Keratinocyte (primary cell): ENCODE measurements at regions not wholly inside any gene's neighbourhood (a gene's known extent, or its start where the extent isn't known, plus 50 kb on each side); places are given as distances from the start of the nearest gene placed in this dataset.

ENCODE experiments used
- DNase-seq: peaks from one replicate; pipeline ENCODE4 v3.0.0-alpha.2; 2011; ENCODE audit warnings: low read depth, missing footprints, low spot score
- FAIRE-seq: peaks from 2 replicates; lab custom pipeline; 2011; peaks lifted over from hg19 to GRCh38; lab: Jason Lieb, UNC
- H2AFZ ChIP-seq: 2 replicates; pipeline ENCODE4 v1.6.0; 2012; ENCODE audit warnings: low read length, control low read depth, inconsistent platforms; ENCODE audit not compliant: control insufficient read depth
- H3K27ac ChIP-seq: 2 replicates; pipeline ENCODE4 v1.5.1; 2011; ENCODE audit warnings: low read length; ENCODE audit not compliant: control insufficient read depth, insufficient read depth
- H3K27me3 ChIP-seq: 3 replicates; pipeline ENCODE4 v1.6.0; 2011; ENCODE audit warnings: low read length; ENCODE audit not compliant: control insufficient read depth, insufficient read depth; ENCODE audit errors: extremely low read depth
- H3K36me3 ChIP-seq, 2 experiments: 2 replicates in 1 of 2; 3 replicates in 1 of 2; pipeline ENCODE4 v1.5.1; 2011; ENCODE audit warnings: low read length in 2 of 2, mild to moderate bottlenecking in 1 of 2; ENCODE audit not compliant: control insufficient read depth in 2 of 2, insufficient read depth in 2 of 2; ENCODE audit errors: extremely low read depth in 1 of 2
- H3K4me1 ChIP-seq: 3 replicates; pipeline ENCODE4 v1.5.1; 2011; ENCODE audit warnings: low read length; ENCODE audit not compliant: control insufficient read depth, insufficient read depth; ENCODE audit errors: extremely low read depth
- H3K4me2 ChIP-seq: 3 replicates; pipeline ENCODE4 v1.6.0; 2011; ENCODE audit warnings: low read depth, low read length; ENCODE audit not compliant: control insufficient read depth, insufficient read depth; ENCODE audit errors: extremely low read depth
- H3K4me3 ChIP-seq, 3 experiments: fragments of 200-600 bp in 1 of 3; sonication (generic) in 1 of 3; 2 replicates in 2 of 3; 3 replicates in 1 of 3; pipeline ENCODE4 v1.5.1; 2011 to 2016; ENCODE audit warnings: low read length in 3 of 3, mild to moderate bottlenecking in 3 of 3, control low read depth in 2 of 3, inconsistent platforms in 1 of 3, low read depth in 1 of 3, mixed read lengths in 1 of 3, mixed run types in 1 of 3, moderate library complexity in 1 of 3; ENCODE audit not compliant: control insufficient read depth in 2 of 3, insufficient read depth in 2 of 3; ENCODE audit errors: extremely low read depth in 1 of 3
- H3K79me2 ChIP-seq: 2 replicates; pipeline ENCODE4 v1.6.0; 2012; ENCODE audit warnings: low read length; ENCODE audit not compliant: control insufficient read depth, insufficient read depth
- H3K9ac ChIP-seq: 3 replicates; pipeline ENCODE4 v1.6.0; 2011; ENCODE audit warnings: low read length; ENCODE audit not compliant: control insufficient read depth, insufficient read depth; ENCODE audit errors: extremely low read depth
- H3K9me1 ChIP-seq: 3 replicates; pipeline ENCODE4 v1.6.0; 2011; ENCODE audit warnings: low read length; ENCODE audit not compliant: control insufficient read depth, insufficient read depth; ENCODE audit errors: extremely low read depth
- H3K9me3 ChIP-seq: 2 replicates; pipeline ENCODE4 v1.5.1; 2012; ENCODE audit warnings: low read depth, low read length; ENCODE audit not compliant: control insufficient read depth
- H4K20me1 ChIP-seq: 3 replicates; pipeline ENCODE4 v1.6.0; 2011; ENCODE audit warnings: low read length; ENCODE audit not compliant: control insufficient read depth, insufficient read depth; ENCODE audit errors: extremely low read depth
- CTCF ChIP-seq, 3 experiments: IDR thresholded peaks in 1 of 3; conservative IDR thresholded peaks in 1 of 3; optimal IDR thresholded peaks in 1 of 3; 2 replicates in 2 of 3; 3 replicates in 1 of 3; pipeline versions ENCODE3 to v1.5.1; 2011; ENCODE audit warnings: low read length in 3 of 3, mild to moderate bottlenecking in 3 of 3, moderate library complexity in 2 of 3, control low read depth in 1 of 3, inconsistent platforms in 1 of 3; ENCODE audit not compliant: insufficient read depth in 2 of 3; ENCODE audit errors: extremely low read depth in 1 of 3
- EZH2 ChIP-seq: IDR thresholded peaks from one replicate; pipeline ENCODE4 v1.6.1; 2012; ENCODE audit warnings: inconsistent platforms, mild to moderate bottlenecking, low read length, moderate library complexity
- dilution Hi-C: fragments of 300-500 bp; cut with MboI; formaldehyde crosslinking; loops from one replicate; pipeline ENCODE4 v1.7.0; 2020; ENCODE audit warnings: low sequenced_read_pairs; ENCODE audit not compliant: extremely low pct_ligation_motif_present

GRCh38 chr3:110332629-110333028, 739.0 kb upstream of the NECTIN3 start:
- H3K9me3 ChIP-seq, result no peaks in the 10 kb centered on the region
- TF ChIP-seq EZH2 (no peak), CTCF (optimal IDR thresholded peaks at IDR 0.05 in 1 of 3, IDR thresholded peaks at IDR 0.05 in 1 of 3, conservative IDR thresholded peaks at IDR 0.05 in 1 of 3; ENCODE audit: extremely low read depth in 1 of 3, insufficient read depth in 2 of 3, low read length in 3 of 3) (no peak)
- no peaks in the 10 kb centered on the region for H3K9me1 ChIP-seq
- H3K36me3 ChIP-seq, result no peaks in the 10 kb centered on the region
- H4K20me1 ChIP-seq, result no peaks in the 10 kb centered on the region
- dilution Hi-C loops, result no loop called here
- no peak overlapping the region for H3K9ac ChIP-seq
- FAIRE-seq, result no peak
- no peak overlapping the region for H2AFZ ChIP-seq
- no peak overlapping the region for H3K4me3 ChIP-seq
- H3K79me2 ChIP-seq, result no peaks in the 10 kb centered on the region
- H3K27me3 ChIP-seq, result no peaks in the 10 kb centered on the region
- no peak overlapping the region for H3K27ac ChIP-seq
- DNase-seq, result no peak
- H3K4me2 ChIP-seq, result no peak overlapping the region
- no peaks in the 10 kb centered on the region for H3K4me1 ChIP-seq

- Histone ChIP-seq H3K9me3 (no peaks in the 10 kb centered on the region), H3K4me1 (no peaks in the 10 kb centered on the region), H2AFZ (no peak overlapping the region), H3K9me1 (no peaks in the 10 kb centered on the region), H3K4me3 (no peak overlapping the region), H3K36me3 (no peaks in the 10 kb centered on the region), H3K4me2 (no peak overlapping the region), H3K27ac (no peak overlapping the region), H3K79me2 (no peaks in the 10 kb centered on the region), H3K27me3 (no peaks in the 10 kb centered on the region), H4K20me1 (no peaks in the 10 kb centered on the region), H3K9ac (no peak overlapping the region)
- FAIRE-seq (no peak), DNase-seq (no peak)
- dilution Hi-C loops, result no loop called here
- TF ChIP-seq EZH2 (no peak), CTCF (optimal IDR thresholded peaks at IDR 0.05 in 1 of 3, IDR thresholded peaks at IDR 0.05 in 1 of 3, conservative IDR thresholded peaks at IDR 0.05 in 1 of 3; ENCODE audit: extremely low read depth in 1 of 3, insufficient read depth in 2 of 3, low read length in 3 of 3) (no peak)
Observed at GRCh38 chr3:110341047-110341446, 730.6 kb upstream of the NECTIN3 start.
